Ascending aorta (tissue), 2 donors: ENCODE measurements at regions not wholly inside any gene's neighbourhood (a gene's known extent, or its start where the extent isn't known, plus 50 kb on each side); places are given as distances from the start of the nearest gene placed in this dataset.

ENCODE experiments used
- DNase-seq, 2 donors: peaks; one replicate each; pipeline ENCODE4 v3.0.0-alpha.2; 2019; ENCODE audit warnings: low spot score in 2 of 2
- H3K27ac ChIP-seq, 2 donors: fragments of 200-600 bp; sonication (generic); one replicate each; pipeline ENCODE4 v1.5.1; 2016 to 2017; ENCODE audit warnings: mild to moderate bottlenecking in 1 of 2
- H3K27me3 ChIP-seq: fragments of 200-600 bp; sonication (generic); one replicate; pipeline ENCODE4 v1.5.1; 2017
- H3K36me3 ChIP-seq, 2 donors: fragments of 200-600 bp; sonication (generic); one replicate each; pipeline ENCODE4 v1.5.1; 2016
- H3K4me1 ChIP-seq, 2 donors: fragments of 200-600 bp; sonication (generic); one replicate each; pipeline ENCODE4 v1.5.1; 2016 to 2017; ENCODE audit warnings: mild to moderate bottlenecking in 1 of 2
- H3K4me3 ChIP-seq, 2 donors: fragments of 200-600 bp; sonication (generic); one replicate each; pipeline ENCODE4 v1.5.1; 2016 to 2017; ENCODE audit warnings: mild to moderate bottlenecking in 1 of 2
- H3K9me3 ChIP-seq, 2 donors: fragments of 200-600 bp; sonication (generic); one replicate each; pipeline ENCODE4 v1.5.1; 2016
- intact Hi-C: fragments of 100-400 bp; cut with DNase I; formaldehyde crosslinking; loops from one replicate; pipeline ENCODE4 v1.15.1; 2023
- TF ChIP-seq, protein P1 (sequence below), 3 experiments: fragments of 200-600 bp in 2 of 3; fragments of 450-650 bp in 1 of 3; sonication (generic) in 2 of 3; IDR thresholded peaks; one replicate each; pipeline ENCODE4 v1.5.1; 2016 to 2019; ENCODE audit warnings: antibody characterized with exemption in 3 of 3, mild to moderate bottlenecking in 1 of 3, moderate library complexity in 1 of 3

DNA sequence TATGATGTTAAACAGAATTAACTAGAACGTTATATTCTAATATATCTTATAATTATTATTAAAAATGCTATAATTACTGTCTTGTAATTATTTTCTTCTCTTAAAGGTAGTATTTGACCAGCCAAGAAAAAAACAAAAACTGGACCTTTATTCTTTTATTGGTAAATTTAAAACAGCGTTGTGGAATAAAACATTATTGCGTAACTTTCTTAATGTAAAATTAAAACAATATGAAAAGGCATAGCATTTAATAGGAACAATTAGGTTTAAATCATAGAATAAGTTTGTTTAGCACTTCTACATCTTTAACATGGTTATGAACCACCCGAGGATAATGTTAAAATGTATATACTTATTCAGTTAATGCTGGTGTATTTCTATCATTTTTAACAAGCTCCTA is 574.5 kb upstream of the CDH18 start:
- H3K27me3 ChIP-seq = no peaks in the 10 kb centered on the region

DNA sequence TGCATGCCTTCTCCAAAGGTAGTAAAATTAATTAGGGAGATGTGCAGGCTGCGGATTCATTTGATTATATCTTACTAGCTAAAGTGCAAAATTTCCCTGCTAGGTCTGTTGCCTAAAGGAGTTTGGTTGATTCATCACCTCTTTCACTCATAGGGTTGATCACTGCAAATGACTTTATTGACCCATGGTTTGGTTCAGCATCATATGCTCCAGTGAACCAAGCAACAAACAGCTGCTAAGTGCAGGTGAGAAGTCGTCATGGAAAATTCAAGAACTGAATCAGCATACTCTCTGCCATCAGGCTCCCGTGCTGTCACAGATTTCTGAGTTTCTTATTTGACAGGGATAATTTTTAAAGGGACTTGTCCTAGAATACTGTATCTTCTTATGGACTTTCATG is 571.8 kb upstream of the CDH18 start:
- intact Hi-C loops = no loop called here

More for the DNA sequence above, 574.5 kb upstream of the CDH18 start:
- no peak for DNase-seq
- intact Hi-C loops = no loop called here
- Histone ChIP-seq H3K27ac (no peak overlapping the region), H3K9me3 (no peaks in the 10 kb centered on the region), H3K4me3 (no peak overlapping the region), H3K4me1 (no peaks in the 10 kb centered on the region), H3K36me3 (no peaks in the 10 kb centered on the region)
- TF ChIP-seq, protein P1, sequence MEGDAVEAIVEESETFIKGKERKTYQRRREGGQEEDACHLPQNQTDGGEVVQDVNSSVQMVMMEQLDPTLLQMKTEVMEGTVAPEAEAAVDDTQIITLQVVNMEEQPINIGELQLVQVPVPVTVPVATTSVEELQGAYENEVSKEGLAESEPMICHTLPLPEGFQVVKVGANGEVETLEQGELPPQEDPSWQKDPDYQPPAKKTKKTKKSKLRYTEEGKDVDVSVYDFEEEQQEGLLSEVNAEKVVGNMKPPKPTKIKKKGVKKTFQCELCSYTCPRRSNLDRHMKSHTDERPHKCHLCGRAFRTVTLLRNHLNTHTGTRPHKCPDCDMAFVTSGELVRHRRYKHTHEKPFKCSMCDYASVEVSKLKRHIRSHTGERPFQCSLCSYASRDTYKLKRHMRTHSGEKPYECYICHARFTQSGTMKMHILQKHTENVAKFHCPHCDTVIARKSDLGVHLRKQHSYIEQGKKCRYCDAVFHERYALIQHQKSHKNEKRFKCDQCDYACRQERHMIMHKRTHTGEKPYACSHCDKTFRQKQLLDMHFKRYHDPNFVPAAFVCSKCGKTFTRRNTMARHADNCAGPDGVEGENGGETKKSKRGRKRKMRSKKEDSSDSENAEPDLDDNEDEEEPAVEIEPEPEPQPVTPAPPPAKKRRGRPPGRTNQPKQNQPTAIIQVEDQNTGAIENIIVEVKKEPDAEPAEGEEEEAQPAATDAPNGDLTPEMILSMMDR (IDR thresholded peaks at IDR 0.05) = no peak

DNA sequence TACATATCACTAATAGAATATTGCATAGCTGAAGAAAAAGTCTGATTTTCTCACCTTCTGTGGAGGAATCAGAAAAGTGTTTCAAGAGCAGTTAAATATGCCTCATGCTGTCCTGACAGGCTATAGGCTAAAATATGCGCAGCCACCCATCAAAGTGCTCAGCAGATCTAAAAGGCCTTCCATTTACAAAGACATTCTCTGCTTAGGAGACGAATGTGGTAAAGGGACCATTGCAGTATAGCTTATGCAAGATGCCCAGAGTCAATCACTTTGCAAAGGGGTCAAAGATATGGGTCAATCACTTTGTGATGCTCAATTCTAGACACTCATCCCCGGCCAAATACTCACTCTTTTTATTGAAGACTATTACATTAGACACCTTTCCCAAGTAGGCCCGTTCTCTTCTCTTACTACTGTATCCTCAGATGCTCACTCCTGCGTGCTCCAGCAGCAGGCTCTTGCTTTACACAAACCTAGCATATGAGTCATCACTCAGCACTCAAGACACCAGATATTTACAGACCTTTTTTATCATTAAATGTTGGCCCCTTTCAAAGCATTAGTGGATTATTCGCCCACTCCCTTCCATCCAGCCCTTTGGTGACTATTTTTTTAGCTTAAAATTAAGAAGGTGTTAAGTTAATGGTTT is 568.2 kb upstream of the CDH18 start:
- intact Hi-C loops = no loop called here
- TF ChIP-seq, protein P1 (IDR thresholded peaks at IDR 0.05) = no peak
- Histone ChIP-seq H3K27me3 (no peaks in the 10 kb centered on the region), H3K27ac (no peak overlapping the region), H3K36me3 (no peaks in the 10 kb centered on the region), H3K9me3 (no peaks in the 10 kb centered on the region), H3K4me1 (no peaks in the 10 kb centered on the region), H3K4me3 (no peak overlapping the region)
- DNase-seq = no peak

More for the DNA sequence above, 571.8 kb upstream of the CDH18 start:
- Histone ChIP-seq H3K4me1 (no peaks in the 10 kb centered on the region), H3K36me3 (no peaks in the 10 kb centered on the region), H3K4me3 (no peak overlapping the region), H3K27me3 (no peaks in the 10 kb centered on the region), H3K27ac (no peak overlapping the region), H3K9me3 (no peaks in the 10 kb centered on the region)
- no peak for DNase-seq
- TF ChIP-seq, protein P1 (IDR thresholded peaks at IDR 0.05) = no peak

DNA sequence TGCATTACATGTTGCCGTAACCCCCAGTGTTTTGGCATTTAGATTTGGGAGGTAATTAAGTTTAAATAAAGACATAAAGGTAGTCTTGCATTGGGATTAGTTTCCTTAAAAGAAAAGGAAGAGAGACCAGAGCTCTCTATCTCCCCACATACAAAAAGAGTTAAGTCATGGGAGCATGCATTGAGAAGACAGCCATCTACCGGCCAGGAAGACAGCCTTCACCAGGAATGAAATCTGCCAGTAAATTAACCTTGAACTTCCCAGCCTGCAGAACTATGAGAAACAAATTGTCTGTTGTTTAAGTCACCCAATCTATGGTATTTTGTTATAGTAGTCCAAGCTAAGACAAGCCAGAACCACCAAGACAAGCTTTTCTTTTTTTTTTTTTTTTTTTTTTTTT is 567.0 kb upstream of the CDH18 start:
- H3K4me3 ChIP-seq = no peak overlapping the region
- TF ChIP-seq, protein P1 (IDR thresholded peaks at IDR 0.05) = no peak
- H3K27ac ChIP-seq = no peak overlapping the region
- no peaks in the 10 kb centered on the region for H3K4me1 ChIP-seq
- DNase-seq = no peak
- H3K27me3 ChIP-seq = no peaks in the 10 kb centered on the region
- intact Hi-C loops = no loop called here
- no peaks in the 10 kb centered on the region for H3K36me3 ChIP-seq
- no peaks in the 10 kb centered on the region for H3K9me3 ChIP-seq

DNA sequence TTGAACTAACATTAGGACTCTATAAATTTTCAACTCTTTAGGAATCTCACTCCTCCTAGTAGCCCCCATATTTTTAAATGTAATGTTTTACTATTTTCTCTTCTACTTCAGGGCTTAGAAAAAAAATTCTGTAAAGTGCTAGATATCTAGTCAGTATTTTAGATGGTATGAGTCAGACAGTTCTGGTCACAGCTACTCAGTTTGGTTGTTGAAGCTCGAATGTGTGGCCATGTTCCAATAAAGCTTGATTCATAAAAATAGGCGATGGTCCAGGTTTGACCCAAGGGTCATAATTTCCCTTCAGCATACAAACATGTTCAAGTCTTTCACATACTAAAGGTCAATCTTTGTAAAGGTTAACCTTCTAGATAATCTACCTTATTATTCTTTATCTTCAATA is 566.0 kb upstream of the CDH18 start:
- no peak overlapping the region for H3K4me3 ChIP-seq
- DNase-seq = no peak
- intact Hi-C loops = no loop called here

More for the DNA sequence above, 566.0 kb upstream of the CDH18 start:
- TF ChIP-seq, protein P1 (IDR thresholded peaks at IDR 0.05) = no peak
- no peak overlapping the region for H3K27ac ChIP-seq
- no peaks in the 10 kb centered on the region for H3K36me3 ChIP-seq
- no peaks in the 10 kb centered on the region for H3K4me1 ChIP-seq
- no peaks in the 10 kb centered on the region for H3K9me3 ChIP-seq
- no peaks in the 10 kb centered on the region for H3K27me3 ChIP-seq
